Fibroblast of skin of scalp (primary cell): ENCODE measurements at regions not wholly inside any gene's neighbourhood (a gene's known extent, or its start where the extent isn't known, plus 50 kb on each side); places are given as distances from the start of the nearest gene placed in this dataset.
"Not testable (repeated sequence)": the region's sequence is repeated elsewhere in the genome, so short reads cannot be mapped to it uniquely, and the experiment has no call there.

ENCODE experiments used
- DNase-seq: peaks from one replicate; pipeline ENCODE4 v3.0.0-alpha.2; 2013

DNA sequence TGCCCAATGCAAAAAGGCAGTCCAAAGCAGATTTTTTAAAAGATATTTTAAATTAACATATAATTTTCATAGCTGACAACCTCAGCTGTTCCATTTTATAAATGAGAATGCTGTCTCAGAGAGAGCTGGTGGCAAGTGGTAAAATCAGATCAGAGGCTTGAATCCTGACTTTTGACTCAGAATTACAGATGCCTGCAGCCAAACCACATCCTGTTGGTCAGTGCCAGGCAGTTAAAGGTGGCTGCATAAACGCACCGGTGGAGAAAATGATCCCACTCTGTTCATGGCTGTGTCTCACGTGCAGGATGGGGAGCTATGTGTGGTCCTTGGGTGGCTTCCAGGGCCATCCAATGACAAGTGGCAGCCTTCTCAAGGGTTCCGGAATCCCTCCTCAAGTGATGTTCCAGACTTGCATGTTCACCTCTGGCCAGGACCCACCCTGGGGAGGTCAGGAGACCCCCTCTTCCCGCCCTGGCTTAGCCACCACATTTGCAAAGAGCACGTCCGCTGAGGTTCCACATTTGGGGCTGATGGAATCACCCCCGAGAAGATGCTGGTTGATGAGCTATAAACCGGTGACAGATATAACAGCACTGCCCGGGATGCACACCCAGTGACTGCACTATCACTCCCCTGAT lies 155.5 kb downstream of the SHANK2 start:
- no peak for DNase-seq

- no peak for DNase-seq
These were observed 157.0 kb downstream of the SHANK2 start for GRCh38 chr11:71095294-71095850.

DNA sequence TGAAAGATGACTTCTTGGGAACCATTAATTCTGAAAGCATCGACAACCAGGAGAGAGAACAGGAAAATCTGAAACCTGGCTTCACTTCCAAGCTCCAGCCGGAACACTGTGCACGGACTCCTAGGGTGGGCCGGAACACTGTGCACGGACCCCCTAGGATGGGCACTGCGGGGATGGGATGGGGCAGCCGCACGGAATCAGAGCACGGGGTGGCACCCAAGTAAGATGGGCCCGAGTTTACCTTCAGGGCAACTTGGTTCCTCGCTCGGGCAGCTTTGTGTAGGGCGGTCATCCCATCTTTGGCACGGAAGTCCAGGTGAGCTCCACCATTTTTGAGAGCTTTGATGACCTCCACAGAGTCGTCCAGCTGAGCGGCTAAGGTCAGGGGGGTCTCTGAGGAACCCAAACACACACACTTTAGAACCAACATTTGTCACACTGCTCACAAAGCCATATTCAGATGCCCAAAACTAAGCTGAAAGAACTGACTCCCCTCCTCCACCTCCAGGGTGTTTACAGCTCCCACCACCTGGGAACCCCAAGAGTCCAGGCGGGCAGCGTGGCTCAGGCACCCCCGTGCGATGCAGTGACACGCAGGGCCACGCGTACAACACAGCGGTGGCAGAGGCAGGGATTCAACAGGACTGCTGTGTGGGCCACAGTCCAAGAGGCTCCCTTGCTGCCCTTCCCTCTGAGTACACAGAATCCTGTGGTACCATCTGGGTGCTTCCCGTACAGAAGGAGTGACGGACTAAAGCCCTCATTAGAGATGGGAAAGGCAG lies 157.9 kb downstream of the SHANK2 start:
- DNase-seq, result no peak

DNA sequence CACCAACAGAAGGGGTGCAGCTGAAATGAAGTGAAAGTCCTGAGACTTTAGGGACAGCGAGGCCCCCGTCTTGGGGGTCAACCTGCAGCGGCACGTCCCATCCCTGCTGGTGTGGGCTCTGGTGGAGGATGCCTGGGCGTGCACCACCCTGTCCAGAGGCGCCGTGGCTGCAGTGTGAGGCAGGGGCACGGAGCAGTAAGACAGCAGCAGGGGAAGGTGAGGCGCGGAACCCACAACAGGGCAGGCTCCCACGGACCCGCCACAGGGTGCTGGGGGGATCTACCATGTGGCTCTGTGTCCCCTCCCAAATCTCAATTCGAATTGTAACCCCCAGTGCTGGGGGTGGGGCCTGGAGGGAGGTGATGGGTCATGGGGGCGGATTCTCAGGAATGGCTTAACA lies 158.6 kb downstream of the SHANK2 start:
- DNase-seq, result no peak

DNA sequence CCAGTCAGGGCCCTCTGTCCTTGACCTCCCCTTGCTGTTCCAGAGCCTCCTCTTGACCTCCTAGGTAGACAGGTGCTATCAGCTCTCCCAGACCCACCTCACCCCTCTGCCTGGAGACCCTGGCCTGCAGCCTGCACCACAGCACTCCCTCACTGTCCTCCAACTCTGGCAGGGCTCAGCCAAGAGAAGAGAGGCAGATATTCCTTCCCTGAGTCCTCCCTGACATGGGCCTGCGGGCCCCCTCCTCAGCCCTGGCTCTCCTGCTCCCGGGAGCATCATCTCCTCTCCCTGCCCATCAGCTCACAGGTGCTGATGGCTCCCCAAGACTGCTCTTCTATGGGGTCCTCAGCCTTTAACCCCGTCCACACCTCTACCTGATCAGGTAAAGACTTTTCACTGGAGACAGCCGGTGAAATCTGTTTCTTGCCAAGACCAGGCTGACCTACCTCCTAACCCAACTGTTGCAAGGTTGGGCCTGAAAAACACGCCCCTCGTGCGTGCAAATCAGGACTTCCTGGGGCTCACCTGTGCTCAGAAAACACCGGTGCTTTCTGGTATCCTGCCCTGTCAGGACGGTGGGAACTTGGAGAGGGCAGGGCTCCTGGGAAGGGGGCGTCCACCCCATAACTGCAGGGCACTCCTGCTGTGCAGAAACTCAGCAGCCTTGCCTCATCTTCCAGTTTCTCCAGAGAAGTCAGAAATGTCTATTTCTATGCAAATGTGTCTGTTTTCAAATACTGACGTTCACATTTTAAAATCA lies 160.7 kb downstream of the SHANK2 start:
- DNase-seq, result no peak

- DNase-seq, result no peak
These were observed 162.8 kb downstream of the SHANK2 start for GRCh38 chr11:71089571-71089970.

DNA sequence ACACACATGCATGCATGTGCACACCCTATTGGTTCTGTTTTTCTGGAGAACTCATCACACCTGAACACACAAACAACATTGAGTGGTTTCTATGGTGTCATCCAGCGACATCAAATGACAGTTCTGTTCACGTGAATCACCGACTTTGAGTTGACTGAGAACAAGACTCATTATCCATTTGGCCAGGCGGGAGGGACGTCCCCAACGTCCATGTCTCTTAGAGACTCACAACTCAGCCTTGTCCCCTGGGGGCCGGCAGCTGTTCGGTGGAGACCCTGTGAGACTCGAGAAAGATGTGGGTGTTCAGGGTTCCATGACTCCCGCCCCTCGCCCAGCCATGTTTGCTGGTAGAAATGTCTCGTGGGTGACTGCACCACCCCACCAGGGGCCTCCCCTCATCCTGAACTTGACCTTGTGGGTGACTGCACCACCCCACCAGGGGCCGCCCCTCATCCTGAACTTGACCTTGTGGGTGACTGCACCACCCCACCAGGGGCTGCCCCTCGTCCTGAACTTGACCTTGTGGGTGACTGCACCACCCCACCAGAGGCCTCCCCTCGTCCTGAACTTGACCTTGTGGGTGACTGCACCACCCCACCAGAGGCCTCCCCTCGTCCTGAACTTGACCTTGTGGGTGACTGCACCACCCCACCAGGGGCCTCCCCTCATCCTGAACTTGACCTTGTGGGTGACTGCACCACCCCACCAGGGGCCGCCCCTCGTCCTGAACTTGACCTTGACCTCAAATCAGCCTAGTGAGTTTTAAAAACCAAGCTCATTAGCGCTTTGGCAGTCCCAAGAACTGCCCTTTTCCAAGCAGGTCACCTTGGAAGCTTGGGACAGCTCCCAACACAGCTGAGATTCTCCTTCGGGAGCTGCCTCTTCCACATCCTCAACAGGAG lies 163.8 kb downstream of the SHANK2 start:
- DNase-seq, result not testable (repeated sequence)

DNA sequence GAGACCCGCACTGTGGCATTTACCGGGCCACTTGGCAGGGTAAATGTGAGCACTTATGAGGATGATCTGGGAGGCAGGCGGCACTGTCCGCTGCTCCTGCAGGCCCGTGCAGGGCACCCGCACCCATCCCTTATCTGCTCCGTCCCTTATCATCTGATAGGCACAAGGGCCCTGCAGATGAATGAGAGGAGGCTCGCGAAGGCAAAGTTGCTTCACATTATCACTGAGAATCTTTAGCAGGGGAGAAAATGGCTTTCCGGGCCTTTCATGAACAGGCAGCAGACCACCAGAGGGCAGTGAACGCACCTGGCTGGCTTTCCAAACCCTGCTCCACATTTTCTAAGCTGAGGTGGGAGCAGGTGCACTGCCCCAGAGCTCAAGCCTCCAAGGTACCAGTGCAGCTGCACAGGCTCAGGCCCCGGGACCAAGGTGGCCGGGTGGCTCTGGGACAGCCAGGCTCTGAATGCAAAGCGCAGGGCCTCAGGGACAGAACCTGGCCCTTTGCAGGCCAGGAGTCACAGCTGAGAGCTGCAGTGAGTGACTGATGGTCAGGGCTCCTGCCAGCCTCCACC lies 165.6 kb downstream of the SHANK2 start:
- peak; percentile 5 for DNase-seq

DNA sequence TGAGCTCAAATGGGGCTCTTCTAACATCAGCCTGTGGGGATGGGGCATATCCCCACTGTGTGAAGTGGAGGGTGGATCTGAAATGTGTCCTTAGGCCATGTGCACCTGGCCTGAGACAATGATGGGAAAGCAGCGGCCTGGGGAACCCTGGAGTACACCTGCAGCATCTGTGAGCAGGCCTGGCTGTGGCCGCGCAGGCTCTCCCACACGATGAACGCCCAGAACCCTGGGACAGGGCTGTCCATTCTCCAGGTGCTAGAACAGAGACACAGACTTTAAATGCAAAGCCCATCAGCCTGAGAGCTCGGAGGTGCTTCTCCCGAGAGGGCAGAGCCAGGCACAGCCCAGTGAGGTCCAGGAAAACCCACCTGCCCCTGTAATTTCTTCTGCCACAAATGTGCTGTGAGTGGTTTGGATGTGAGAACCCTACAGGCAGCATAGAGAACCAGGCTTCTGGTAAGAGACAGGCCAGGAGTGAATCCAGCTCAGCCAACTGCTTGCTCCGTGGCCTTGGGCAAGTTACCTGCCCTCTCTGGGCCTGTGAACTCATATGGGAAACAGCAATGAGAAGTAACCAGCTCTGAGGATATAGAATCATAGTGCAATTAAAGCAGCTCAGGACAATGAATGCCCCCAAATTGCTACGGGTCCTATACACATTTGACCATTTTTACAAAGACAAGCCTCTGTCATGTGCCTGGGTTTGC lies 167.9 kb downstream of the SHANK2 start:
- DNase-seq, result no peak

DNA sequence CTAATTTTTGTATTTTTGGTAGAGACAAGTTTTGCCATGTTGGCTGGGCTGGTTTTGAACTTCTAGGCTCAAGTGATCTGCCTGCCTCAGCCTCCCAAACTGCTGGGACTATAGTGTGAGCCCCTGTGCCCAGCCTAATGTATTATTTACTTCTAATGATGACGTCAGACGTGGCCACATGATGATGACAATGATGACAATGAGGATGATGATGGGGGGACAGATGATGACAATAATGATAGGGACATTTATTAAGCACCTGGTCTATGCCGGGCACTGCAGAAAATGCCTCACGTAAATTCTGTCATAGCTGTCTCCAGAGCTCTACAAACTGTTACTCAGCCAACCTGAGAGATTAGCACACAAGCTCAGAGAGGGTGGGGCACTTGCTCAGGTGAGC lies 169.3 kb downstream of the SHANK2 start:
- DNase-seq, result no peak

- DNase-seq, result no peak
These were observed 169.9 kb downstream of the SHANK2 start for GRCh38 chr11:71082454-71082853.

- no peak for DNase-seq
These were observed 170.6 kb downstream of the SHANK2 start for GRCh38 chr11:71081704-71082230.

- peak; percentile 69 for DNase-seq
These were observed 171.9 kb downstream of the SHANK2 start for GRCh38 chr11:71080239-71081097.

GRCh38 chr11:71079795-71080194 lies 172.6 kb downstream of the SHANK2 start:
- DNase-seq, result no peak

- no peak for DNase-seq
These were observed 173.9 kb downstream of the SHANK2 start for GRCh38 chr11:71078482-71078881.

GRCh38 chr11:71076525-71077304 lies 175.7 kb downstream of the SHANK2 start:
- no peak for DNase-seq

DNA sequence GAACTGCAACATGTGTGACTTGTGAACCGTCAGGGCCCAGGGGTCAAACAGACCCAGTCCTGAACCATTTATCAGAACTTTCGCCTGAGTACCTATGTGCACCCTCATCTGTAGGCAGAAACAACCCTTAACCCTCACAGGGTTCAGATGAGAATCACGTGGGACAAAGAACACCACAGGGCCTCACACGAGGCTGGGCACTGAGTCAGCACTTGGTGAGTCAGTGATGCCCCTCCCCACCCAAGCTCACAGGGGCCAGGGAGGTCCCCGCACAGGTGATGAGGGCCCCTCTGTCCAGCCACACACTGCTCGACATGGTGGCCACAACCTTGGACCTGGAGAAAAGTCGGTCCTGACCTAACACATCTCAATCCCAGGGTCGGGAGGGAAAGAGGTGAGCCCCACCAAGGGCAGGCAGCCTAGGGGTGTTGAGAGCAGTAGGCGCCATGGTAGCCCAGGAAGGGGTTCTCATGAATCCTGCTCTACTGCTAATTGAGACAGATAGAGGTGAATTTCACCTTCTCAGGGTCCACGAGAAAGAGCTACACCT lies 176.4 kb downstream of the SHANK2 start:
- DNase-seq, result no peak

GRCh38 chr11:71075116-71075720 lies 177.2 kb downstream of the SHANK2 start:
- DNase-seq, result no peak
